RWPE2 (cell line): ENCODE measurements at regions not wholly inside any gene's neighbourhood (a gene's known extent, or its start where the extent isn't known, plus 50 kb on each side); places are given as distances from the start of the nearest gene placed in this dataset.

Source experiments
- ATAC-seq: fragments of 200-7000 bp; cut with Tn5 transposase; 3 replicates; pipeline ENCODE4 v1.9.1; 2021; ENCODE audit warnings: low read depth
- DNase-seq: peaks from one replicate; pipeline ENCODE4 v3.0.0-alpha.2; 2020; ENCODE audit warnings: low spot score
- H3K27ac ChIP-seq: fragments of 450-650 bp; 2 replicates; pipeline ENCODE4 v1.5.1; 2017; ENCODE audit warnings: mild to moderate bottlenecking; ENCODE audit not compliant: poor library complexity, severe bottlenecking
- H3K27me3 ChIP-seq: fragments of 250-450 bp; sonication (Bioruptor Pico); 2 replicates; pipeline ENCODE4 v1.5.1; 2021; ENCODE audit warnings: mild to moderate bottlenecking, moderate library complexity; ENCODE audit not compliant: insufficient read depth, poor library complexity, severe bottlenecking
- H3K36me3 ChIP-seq: fragments of 250-450 bp; sonication (Bioruptor Pico); 2 replicates; pipeline ENCODE4 v1.5.1; 2020; ENCODE audit warnings: low read depth, mild to moderate bottlenecking, moderate library complexity
- H3K4me1 ChIP-seq: fragments of 250-450 bp; sonication (Bioruptor Pico); 2 replicates; pipeline ENCODE4 v1.5.1; 2021; ENCODE audit warnings: mild to moderate bottlenecking, moderate library complexity; ENCODE audit not compliant: insufficient read depth, poor library complexity, severe bottlenecking
- H3K4me3 ChIP-seq: fragments of 250-450 bp; sonication (Bioruptor Pico); 2 replicates; pipeline ENCODE4 v1.5.1; 2021; ENCODE audit warnings: mild to moderate bottlenecking, moderate library complexity; ENCODE audit not compliant: severe bottlenecking
- H3K9me3 ChIP-seq: fragments of 250-450 bp; sonication (Bioruptor Pico); 2 replicates; pipeline ENCODE4 v1.5.1; 2021; ENCODE audit warnings: mild to moderate bottlenecking, moderate library complexity; ENCODE audit not compliant: severe bottlenecking
- CTCF ChIP-seq: fragments of 450-650 bp; IDR thresholded peaks from one replicate; pipeline ENCODE4 v1.5.1; 2017; ENCODE audit warnings: mild to moderate bottlenecking, moderate library complexity; ENCODE audit not compliant: poor library complexity, severe bottlenecking

- H3K4me1 ChIP-seq: peaks cover 6% of the 10 kb centered on the region
- no peaks in the 10 kb centered on the region for H3K27me3 ChIP-seq
- H3K9me3 ChIP-seq: no peaks in the 10 kb centered on the region
- TF ChIP-seq CTCF: no peak
- H3K4me3 ChIP-seq: no peak overlapping the region
- no peak overlapping the region for H3K27ac ChIP-seq
- DNase-seq (no peak), ATAC-seq (no peak)
- H3K36me3 ChIP-seq: no peaks in the 10 kb centered on the region
Observed at GRCh38 chr11:128283451-128283850, 303.9 kb downstream of the ETS1 start.

- ATAC-seq (no peak), DNase-seq (no peak)
- H3K27me3 ChIP-seq: no peaks in the 10 kb centered on the region
- no peak overlapping the region for H3K27ac ChIP-seq
- TF ChIP-seq CTCF: no peak
- H3K4me1 ChIP-seq: peaks cover 6% of the 10 kb centered on the region
- H3K36me3 ChIP-seq: no peaks in the 10 kb centered on the region
- H3K4me3 ChIP-seq: no peak overlapping the region
- no peaks in the 10 kb centered on the region for H3K9me3 ChIP-seq
Observed at GRCh38 chr11:128282053-128282452, 305.3 kb downstream of the ETS1 start.

- H3K9me3 ChIP-seq: no peaks in the 10 kb centered on the region
- peaks cover 6% of the 10 kb centered on the region for H3K4me1 ChIP-seq
- no peak for TF ChIP-seq CTCF
- no peaks in the 10 kb centered on the region for H3K27me3 ChIP-seq
- H3K36me3 ChIP-seq: no peaks in the 10 kb centered on the region
- peak overlapping the region; percentile 34 for H3K27ac ChIP-seq
- no peak overlapping the region for H3K4me3 ChIP-seq
- ATAC-seq (peak; percentile 75), DNase-seq (no peak)
Observed at GRCh38 chr11:128279866-128280265, 307.5 kb downstream of the ETS1 start.

- H3K36me3 ChIP-seq: no peaks in the 10 kb centered on the region
- TF ChIP-seq CTCF: no peak
- DNase-seq (no peak), ATAC-seq (no peak)
- no peaks in the 10 kb centered on the region for H3K9me3 ChIP-seq
- no peaks in the 10 kb centered on the region for H3K4me1 ChIP-seq
- no peak overlapping the region for H3K27ac ChIP-seq
- H3K27me3 ChIP-seq: no peaks in the 10 kb centered on the region
- no peak overlapping the region for H3K4me3 ChIP-seq
Observed at GRCh38 chr11:128273736-128274135, 313.6 kb downstream of the ETS1 start.

- Histone ChIP-seq H3K36me3 (no peaks in the 10 kb centered on the region), H3K4me1 (no peaks in the 10 kb centered on the region), H3K27me3 (no peaks in the 10 kb centered on the region), H3K4me3 (no peak overlapping the region), H3K27ac (no peak overlapping the region), H3K9me3 (no peaks in the 10 kb centered on the region)
- DNase-seq (no peak), ATAC-seq (no peak)
- TF ChIP-seq CTCF: no peak
Observed at GRCh38 chr11:128271401-128271800, 316.0 kb downstream of the ETS1 start.
